GM18508 (cell line): ENCODE measurements at regions not wholly inside any gene's neighbourhood (a gene's known extent, or its start where the extent isn't known, plus 50 kb on each side); places are given as distances from the start of the nearest gene placed in this dataset.

Experiments used
- ATAC-seq: cut with Tn5 transposase; IDR thresholded peaks from one replicate; pipeline ENCODE4 v1.9.1; 2021; ENCODE audit warnings: moderate number of reproducible peaks; ENCODE audit not compliant: insufficient read depth, unreplicated experiment

DNA sequence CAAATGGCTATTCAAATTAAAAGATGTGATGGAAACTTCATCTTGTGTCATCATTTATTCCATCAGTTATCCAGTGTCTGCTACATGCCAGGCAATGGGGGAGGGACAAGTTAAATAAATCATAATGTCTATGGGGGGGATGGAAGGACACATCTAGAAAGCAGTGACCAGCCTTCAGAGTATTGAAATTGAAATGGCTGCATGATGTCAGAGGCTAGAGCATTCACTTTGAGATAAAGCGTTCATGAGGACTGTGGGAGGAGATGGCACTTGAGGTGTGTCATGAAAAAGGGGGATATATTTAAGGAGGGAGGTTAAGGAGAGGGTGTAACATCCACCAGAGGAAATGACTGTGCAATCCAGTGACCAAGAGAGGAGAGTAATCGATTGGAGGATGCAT is 50.6 kb downstream of the SLIT2 start:
- no peak for ATAC-seq

DNA sequence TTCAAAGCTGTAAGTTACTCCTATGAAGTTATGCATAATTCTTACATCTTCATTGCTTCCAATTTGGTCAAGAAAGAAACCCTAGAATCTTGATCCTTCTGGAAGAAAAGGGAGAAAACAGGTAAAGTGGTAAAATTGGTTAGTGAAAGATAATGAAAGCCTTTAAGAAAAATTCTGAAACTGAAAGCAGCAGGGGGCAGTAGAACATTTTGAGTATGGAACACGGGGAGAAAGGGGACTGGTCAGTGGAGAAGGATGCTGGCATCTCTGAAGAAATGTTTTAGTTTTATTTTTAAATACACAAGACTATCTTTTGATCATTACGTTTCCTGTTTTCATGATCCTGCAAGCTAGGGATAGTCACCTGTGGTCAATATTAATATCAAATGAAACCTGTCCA is 54.3 kb downstream of the SLIT2 start:
- no peak for ATAC-seq

DNA sequence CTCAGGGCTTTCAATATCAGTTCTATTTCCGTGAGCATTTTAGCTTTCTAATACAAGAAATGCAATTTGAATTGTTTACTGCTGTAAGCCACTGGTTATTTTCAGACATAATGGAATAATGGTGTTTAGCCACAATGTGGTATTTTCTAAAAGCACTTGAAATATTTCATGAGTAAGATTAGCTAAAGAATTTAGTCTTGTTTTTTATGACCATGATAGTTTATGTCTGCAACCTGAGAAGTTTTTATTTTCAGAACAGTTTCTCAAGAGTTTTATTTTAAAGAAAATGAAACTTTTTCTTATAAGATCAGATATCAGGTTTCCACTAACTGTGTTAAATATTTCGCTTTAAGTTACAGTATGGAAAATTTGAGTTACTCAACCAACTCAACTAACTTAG is 60.2 kb downstream of the SLIT2 start:
- no peak for ATAC-seq

DNA sequence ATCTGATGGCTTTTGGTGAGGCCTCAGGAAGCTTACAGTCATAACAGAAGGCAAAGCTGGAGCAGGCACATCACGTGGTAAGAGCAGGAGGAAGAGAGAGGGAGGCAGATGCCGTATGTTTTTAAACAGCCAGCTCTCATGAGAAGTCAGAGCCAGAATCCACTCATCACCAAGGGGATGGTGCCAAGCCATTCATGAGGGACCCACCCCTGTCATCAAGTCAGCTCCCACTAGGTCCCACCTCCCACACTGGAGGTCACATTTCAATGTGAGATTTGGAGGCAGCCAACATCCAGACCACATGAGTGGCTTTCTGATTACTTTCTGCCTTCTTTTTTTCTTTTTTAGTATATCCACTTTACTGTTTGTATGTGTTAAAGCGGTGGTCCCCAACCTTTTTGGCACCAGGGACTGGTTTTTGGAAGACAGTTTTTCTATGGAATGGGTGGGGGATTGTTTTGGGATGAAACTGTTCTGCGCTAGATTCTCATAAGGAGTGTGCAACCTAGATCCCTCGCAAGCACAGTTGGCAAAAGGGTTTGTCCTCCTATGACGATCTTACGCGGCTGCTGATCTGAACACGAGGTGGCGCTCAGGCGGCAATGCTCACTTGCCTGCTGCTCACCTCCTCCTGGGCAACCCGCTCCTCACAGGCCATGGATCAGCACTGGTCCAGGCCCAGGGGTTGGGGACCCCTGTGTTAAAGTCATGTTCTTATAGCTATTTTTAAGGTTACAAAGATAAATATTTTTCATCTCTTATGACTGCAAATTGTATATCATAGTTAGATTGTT is 61.7 kb downstream of the SLIT2 start:
- ATAC-seq = no peak

DNA sequence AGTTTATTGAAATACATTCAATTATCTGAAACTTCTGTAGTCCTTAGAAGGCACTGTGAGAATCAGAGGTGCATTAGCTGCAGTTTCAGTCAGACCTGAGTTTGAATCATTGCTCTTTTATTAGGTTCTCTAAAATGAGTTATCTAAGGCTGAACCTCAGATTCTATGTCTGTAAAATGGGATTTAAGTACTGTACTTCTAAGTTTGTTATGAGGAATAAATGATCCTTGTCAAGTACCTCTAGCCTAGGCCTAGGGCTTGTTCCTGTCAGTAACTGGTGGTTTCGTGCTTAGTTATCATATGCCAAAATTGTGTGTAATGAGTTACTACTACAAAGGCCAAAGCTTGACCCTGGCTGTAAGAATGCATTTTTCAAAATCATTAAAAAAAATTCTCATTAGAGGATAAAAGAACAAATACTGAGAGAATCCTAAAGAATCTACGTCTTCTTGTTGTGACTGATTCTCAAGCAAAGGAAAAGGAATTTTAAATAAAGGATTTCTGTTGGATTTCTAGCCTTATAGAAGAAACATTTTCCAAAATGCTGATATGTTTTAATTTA is 65.8 kb downstream of the SLIT2 start:
- no peak for ATAC-seq

DNA sequence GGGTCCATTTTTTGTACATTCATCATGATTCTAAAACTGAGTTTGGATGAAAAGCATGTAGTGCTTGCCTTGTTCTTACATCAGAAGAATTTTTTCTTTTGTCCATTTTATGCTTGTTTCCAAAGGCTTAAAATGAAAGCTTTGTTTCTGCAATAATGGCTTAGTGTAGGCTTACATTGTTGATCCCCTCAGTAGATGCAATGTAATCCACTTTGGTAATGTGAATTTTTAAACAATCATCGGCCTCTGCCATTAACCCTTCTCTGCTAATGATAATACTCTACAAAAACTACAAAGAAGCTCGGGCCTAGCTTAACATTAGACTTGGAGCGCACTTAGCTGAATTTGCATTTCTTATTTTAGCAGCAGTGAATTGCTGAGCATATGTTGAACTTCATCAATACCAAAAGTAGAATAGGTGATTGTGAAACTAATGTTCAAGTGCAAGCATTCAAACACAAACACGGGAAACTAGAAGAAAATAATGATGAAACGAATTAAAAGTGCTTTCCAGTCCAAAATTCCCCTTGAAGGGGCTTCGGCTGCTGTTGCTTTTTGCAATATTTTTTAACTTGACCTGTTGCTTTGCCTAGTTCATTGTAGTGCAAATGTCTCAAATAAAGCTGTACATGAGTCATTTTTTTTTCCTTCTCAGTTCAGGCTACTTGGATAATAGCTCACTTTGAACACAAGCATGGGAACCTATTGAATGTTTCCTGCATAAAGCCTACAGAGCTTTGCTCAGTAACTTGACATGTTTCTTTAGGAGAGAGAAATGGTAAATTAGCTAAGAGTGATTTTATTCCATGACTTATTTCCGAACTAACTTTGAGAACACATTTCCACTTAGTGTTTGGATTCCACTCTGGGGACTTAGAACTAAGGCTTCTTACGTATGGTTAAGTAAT is 66.5 kb downstream of the SLIT2 start:
- ATAC-seq = no peak

DNA sequence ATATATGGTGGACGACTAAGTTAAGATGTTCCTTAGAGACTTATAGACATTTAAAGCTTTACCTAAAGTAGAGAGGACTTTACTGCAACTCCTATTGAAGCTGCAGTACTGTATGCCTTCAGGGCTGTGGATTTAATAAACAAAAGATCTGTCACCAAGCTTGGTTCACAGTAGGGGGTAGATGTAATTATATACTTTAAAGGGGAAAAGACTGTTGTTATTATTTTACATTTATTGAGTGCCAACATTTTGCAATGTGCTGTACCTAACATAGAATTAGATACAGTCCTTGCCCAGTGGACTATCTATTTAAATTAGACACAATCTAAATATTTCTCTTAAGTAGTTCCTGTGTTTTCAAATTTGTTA is 67.2 kb downstream of the SLIT2 start:
- ATAC-seq = no peak

DNA sequence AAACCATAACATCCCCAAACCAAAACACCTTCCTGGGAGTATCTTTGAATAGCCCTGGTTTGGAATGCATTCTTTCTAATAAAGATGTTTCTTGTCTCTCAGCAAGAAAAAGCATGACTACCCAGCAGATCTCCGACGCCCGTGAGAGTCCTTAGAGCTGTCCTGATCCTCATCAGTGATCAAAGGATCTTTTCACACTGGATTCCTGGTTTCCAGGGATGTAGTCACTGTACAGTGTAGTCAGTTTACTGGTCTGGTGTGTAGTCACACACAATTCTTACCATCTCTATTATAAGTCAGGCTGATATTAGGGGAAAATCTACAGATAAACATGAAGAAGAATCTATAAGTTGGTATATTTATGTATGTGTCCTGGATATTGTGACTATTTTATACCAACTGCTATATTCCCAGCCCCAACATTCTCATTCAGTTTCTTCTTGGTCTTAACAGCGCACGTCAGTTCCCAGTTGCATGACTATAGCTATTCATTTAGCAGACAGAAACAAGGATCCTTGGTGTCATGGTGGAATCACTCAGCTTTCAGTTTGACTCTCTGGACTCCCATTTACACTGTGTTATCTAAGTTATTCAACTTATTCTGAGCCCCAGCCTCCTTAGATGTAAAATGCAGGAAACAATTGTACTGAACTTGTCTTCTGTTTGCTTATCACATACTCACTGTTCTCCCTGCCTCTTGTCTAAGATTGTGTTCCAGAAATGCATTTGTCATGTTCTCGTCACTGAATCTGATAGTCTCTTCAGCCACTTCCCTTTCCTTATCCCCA is 68.3 kb downstream of the SLIT2 start:
- ATAC-seq = no peak

DNA sequence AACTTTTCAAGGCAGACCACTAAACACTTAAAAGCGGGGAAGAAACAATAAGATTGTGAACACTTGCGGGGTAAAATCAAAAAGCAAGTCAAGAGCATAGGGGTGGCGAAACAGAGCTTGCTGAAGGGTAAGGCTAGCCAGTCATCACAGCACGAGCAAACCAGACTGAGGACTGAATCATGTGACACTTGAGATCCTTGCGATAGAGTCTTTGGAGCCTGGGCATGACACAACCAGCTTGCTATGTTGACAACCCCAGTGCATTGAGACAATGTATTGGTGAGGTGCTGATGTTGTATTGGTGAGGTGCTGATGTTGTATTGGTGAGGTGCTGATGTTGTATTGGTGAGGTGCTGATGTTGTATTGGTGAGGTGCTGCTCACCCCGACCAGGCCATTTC is 72.3 kb downstream of the SLIT2 start:
- no peak for ATAC-seq

DNA sequence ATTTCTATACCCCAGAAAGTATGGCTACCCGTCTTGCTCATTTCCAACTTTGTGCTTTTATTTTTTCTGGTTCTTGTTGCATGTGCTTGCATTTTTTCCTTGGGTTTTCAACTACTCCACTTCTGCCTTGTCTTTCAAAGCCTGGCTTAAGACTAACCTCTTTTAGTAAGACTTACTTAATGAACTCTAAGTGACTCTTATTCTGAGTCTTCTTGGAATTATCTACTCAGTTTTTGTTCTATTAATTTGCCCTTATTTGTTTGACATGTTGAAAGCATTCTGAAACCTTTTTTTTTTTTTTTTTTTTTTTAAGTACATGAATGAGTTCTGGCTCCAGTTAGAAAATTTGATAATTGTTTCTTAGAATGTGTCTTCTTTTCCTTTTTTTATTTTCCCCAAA is 74.8 kb downstream of the SLIT2 start:
- no peak for ATAC-seq

DNA sequence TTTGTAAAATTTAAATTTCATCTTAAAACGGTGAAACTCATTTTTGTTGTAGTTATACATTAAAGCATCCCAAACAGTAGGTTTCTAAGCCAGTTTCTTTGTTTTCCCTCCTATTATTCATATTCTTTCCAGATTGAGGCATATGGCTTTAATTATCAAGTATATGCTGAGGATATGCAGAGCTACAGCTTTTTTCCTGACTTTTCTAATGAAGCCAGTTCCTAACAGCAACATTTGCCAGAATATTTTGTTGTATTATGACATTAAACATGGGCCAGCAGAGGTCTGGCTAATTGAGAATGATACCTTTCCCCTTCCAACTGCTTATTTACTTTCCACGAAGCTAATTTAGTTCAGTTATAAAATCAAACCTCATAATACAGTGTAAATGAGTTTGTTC is 75.3 kb downstream of the SLIT2 start:
- ATAC-seq = no peak

DNA sequence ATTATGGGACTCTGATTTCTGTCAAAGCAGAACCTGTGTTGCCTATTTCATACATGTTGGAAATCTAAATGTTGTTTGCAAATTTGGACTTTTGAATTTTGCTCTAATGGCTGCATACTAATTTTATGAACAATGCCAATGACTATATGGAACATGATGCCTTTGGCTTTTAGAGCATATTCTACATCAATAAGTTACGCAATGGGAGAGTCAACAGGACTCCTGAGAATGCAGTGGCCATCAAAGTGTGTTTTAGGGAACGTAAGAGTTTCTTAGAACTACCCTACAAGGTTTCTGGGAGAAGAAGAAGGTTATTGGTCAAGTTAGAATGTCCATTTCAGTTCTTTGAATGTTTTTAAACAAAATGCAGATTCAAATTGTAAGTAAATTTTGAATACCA is 76.1 kb downstream of the SLIT2 start:
- ATAC-seq = no peak

DNA sequence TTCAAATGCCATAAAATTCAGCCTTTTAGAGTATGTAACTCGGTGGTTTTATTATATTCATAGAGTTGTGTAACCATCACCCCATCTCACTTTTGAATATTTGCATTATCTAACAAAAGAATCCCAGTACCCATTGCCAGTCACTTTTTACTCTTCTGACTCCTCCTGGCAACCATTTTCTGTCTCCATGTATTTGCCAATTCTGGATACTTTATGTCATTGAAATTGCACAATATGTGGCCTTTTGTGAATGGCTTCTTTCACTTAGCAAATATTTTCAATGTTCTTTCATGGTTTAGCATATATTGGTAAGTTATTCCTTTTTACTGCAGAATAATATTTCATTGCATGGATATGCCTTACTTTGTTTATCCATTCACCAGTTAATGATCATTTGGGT is 79.9 kb downstream of the SLIT2 start:
- no peak for ATAC-seq

DNA sequence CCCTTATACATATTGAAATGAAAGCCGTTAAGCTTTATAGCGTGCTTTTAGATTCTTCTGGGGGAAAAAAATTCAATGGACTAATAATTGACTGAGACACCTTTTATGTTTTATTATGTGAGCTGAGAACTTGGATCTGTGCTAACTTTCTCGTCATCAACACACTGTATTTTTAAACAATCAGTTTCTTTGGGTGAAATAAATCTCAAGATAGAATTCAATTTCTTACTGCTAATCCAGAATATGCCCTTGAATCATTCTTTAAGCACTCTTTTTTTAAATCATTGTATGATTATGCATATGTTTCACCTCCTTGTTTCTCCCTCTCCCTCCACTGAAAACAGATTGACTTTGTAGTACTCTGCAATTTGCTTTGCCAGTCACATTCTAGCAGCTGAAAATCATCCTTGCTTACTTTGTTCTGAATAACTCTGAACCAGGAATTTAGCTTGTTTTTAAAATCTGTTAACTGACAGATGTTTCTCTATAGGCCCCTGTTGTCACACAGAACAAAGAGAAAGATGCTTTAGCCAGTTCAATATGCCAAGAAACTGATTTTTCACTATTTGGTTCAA is 81.5 kb downstream of the SLIT2 start:
- no peak for ATAC-seq

DNA sequence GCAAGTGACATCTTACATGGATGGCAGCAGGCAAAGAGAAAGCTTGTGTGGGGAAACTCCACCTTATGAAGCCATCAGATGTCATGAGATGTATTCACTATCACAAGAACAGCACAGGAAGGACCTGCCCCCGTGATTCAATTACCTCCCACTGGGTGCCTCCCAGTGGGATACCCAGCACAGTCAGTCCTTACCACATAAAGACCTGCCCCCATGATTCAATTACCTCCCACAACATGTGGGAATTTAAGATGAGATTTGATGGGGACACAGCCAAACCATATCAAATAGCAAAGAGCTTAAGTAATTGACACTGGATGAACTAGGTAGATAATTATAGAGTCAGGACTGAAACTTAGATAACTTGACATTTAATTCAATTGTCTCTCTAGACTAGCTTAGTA is 85.6 kb downstream of the SLIT2 start:
- no peak for ATAC-seq

DNA sequence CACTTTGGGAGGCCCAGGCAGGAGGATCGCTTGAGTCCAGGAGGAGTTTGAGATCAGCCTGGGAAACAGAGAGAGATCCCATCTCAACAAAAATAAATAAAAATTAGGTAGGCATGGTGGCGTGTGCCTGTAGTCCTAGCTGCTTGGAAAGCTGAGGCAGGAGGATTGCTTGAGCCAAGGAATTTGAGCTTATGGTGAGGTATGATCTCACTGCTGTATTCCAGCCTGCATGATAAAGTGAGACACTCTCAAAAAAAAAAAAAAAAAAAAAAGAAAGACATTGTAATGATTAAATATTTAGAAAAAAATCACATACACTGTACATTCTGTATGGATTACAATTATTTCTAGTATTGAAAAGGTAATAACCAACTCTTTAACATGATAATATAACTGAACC is 87.1 kb downstream of the SLIT2 start:
- ATAC-seq = no peak

DNA sequence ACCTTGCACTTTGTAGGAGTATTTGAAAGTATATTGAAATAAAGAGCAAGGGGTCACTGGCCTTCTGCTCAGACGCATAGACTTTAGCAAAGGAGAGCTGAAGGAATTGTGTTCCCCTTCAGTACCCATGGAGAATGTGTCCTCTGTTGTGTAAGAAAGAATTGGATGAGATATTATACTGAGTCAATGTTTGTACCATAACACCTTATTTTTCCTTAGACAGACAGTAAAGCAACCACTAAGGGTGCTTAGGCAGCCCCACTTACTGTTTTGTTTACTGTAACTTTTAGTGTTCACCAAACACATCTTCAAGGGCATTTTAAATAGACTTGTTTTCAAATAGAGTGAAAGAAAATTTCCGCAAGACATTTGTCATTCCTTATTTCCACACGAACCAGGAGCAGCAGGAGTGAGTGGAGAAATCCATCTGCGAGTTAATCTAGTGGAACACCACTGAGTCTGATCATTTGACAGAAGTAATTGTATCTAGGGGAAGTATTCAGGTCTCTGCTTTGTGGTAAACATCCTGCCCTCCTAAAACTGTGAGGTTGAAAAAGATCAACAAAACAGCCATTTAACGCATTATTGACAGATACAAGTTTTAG is 89.5 kb downstream of the SLIT2 start:
- ATAC-seq = no peak

DNA sequence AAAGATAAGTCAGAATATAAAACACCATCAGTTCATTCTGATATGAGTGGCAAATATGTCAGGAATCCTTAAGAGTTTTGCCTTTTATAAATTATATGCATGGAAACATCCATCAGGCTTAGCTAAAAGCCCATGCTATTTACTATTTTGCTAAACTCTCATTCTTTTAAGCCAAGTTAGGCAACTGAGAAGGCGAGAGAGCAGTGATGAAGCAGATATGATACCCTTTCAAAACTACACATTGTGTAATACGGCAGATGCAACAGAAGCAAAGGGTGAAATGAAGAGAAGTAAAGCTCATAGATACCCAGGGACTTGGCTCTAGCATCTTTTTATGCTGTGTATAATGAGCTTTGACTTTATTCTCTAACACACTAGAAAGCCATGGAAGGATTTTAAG is 95.8 kb downstream of the SLIT2 start:
- ATAC-seq = no peak

DNA sequence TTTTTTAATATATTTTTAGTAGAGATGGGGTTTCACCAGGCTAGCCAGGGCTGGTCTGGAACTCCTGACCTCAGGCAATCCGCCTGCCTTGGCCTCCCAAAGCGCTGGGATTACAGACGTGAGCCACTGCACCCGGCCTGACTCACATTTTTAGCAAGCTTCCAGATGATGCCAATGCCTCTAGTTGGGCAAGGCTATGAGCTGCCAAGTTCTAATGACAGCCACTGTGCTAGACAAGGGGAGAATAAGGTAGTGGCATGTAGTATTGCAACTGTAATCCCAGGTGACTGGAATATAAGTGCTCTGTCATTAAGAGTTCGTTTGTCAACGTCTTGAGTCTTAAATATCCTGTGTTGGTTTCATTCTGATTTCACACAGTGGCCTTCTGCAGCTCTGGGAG is 96.7 kb downstream of the SLIT2 start:
- ATAC-seq = no peak
